HG03521 (cell line): ENCODE measurements at regions not wholly inside any gene's neighbourhood (a gene's known extent, or its start where the extent isn't known, plus 50 kb on each side); places are given as distances from the start of the nearest gene placed in this dataset.
"Not testable (repeated sequence)": the region's sequence is repeated elsewhere in the genome, so short reads cannot be mapped to it uniquely, and the experiment has no call there.

ENCODE experiments used
- ATAC-seq: cut with Tn5 transposase; IDR thresholded peaks from one replicate; pipeline ENCODE4 v1.9.1; 2021; ENCODE audit warnings: mild to moderate bottlenecking, moderate library complexity; ENCODE audit not compliant: unreplicated experiment

DNA sequence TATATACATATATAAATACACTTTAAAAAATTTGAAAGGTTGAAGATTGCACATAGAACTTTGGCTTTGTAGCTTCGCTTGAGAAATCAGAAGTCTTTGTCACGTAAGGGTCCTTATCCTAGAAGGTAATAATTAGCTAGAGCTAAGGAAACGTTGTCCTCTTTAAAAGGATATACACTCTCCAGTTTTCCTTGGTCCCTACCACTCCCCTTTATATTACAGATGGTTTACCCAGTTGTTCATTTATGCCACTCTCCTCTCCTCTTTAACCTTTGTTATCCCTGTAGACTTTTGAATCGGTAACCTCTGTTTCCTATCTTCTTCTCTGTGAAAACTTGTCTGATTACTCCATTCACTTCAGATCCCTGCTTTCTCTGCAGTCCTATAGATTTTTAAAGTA, 1101.0 kb upstream of the SEMA6A start:
- ATAC-seq, result no peak

DNA sequence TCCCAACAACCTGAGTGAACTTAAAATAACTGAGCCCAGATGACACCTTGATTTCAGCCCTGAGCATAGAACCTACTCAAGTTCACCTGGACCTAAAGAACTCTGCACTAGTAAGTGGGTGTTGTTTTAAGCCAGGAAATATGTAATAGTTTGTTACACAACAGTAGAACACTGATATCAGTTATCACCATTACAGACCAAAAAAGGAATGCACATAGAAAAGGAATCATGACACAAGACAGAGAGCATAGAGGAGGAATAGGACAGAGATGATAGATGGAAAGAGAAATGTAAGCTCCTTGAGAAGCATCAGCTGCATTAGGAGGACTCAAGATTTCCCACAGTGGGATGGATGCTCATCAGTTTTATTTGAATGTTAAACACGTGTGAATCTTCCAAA, 1096.9 kb upstream of the SEMA6A start:
- no peak for ATAC-seq

DNA sequence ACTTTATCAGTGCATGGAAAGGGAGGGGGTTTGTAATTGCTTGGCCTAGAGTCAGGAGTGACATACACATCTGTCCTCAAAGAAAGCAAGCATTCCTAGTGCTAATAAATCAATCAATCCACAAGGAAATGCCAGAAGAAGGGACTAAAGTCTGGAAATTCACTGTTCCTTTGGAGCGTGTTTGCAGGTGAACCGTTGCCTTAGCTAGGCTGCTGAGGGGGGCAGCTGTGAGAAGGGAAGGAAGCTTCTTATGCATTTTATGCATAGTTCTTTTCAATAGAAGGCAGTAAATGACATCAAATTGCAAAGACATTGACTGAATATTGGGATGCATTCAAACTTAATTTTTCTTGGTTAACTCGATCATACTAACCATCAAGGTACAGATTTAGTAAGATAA, 1092.5 kb upstream of the SEMA6A start:
- ATAC-seq, result no peak

DNA sequence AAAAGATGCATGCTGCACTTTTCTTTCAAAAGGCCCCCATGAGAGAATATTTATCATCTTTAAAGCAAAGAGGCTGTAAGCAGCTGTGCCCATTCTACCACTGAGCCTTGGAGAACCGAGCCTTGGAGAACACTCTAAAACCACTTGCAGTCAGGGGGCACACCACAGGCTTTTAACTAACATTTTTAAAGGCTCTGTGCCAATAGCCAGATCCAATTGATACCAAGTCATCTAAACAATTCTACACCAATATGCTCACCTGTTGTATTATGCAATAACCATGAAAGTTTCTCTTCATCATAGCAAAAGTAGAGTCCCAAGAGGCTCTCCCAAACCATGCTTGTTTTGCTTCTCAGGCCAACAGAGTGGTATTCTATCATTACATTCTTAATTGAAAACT, 1090.5 kb upstream of the SEMA6A start:
- ATAC-seq, result no peak

DNA sequence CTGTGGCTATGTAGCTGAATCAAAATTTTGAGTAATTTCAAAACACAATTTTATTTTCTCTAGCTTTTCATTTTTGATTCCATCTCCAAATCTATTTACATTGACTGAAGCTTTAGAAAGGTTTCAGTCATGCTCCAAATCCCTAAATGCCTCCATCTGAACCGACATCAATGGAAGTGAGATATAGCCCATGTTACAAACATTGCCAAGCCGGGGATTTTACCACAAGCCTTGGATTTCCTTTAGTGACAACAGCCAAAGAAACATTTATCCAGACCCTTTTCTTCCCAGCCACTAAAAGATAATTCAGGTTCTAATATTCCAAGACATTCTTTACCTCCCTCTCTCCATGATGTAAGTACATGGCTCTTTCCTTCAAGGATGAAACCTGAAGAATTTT, 1087.7 kb upstream of the SEMA6A start:
- ATAC-seq, result no peak

DNA sequence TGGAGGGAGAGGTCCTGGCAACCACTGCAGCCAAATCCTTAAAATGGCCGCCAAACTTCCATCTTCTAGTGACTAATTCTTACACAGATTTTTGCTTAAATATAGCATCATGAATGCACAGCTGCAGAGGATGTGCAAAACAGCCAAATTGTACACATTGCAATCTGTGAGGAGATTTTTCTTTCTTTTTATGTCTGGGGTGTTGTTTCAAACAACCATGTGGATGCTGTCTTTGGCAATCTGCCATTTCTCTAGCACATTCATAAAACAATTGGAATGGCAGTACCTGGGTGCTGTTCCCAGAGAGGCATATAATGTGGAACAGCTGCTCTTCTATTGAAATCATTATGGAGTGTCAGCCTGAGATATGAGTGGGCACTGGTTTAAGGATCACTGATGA, 1082.9 kb upstream of the SEMA6A start:
- no peak for ATAC-seq

DNA sequence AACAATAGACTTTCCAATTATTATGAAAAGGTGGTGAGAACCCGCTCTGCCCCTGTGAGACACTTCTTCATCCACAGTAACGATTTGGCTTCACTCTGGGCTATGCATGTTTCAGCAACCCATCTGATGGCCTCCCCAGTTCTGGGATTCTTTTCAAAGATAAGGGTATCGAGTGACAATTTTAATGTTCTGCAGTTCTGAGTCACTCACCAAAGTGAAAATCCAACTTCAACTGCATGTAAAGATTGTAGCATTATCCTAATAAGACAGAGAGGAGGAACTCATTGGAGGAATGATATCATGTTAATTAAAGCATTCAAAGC, 1078.3 kb upstream of the SEMA6A start:
- no peak for ATAC-seq

DNA sequence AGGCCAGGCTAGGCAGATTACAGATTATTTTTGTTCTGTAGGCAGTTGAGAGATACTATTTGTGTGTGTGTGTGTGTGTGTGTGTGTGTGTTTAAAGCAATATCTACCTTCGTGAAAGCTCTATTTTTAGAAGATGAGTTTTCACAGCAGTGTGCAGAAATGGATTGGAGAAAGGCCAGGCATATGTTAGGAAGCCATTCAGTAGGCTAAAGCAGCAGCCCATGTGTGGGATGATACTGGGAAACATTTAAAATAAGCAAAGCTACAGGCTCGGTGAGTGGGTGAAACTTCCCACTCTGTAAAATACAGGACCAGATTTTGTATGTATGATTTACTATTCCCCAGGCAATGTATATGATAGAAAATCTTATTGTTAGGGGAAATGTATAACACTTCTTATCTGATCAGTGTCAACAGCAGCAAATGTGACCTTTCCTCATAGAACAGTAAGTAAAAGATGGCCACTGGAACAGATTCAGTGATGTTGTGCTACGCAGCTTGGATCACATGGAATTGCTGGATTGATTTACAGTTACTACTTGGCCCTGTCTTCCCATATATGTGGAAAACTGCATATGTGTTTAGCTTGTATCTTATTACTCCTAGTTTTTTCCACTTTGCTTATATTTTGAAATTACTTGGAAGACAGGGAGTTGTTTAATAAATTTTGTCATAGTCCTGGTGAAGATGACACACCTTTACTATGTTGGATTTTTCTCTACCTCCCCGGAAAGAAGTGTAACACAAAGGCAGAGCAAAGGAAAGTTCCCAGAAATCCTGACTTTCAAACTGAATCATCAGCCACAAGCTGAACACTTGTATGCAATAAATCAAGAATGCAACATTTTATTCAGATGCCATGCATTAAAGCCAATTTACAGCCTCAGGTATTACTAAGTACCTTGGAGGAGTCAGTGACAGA, 1077.7 kb upstream of the SEMA6A start:
- ATAC-seq, result no peak

DNA sequence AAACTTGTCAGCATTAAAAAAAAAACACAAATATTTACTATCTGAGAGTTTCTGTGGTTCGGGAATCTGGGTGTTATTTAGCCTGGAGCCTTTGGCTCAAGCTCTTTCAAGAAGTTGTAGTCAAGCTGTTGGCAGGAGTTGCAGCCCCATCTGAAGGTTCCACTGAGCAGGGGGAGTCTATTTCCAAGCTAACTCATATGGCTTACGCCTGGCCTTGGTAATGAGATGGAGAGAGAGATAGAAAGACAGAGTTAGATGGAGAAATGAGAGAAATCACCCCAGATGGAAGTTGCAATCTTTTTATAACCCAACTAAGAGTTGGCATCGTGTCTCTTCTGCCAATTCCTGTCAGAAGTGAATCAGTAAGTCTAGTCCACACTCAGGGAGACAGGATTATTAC, 1075.2 kb upstream of the SEMA6A start:
- no peak for ATAC-seq

DNA sequence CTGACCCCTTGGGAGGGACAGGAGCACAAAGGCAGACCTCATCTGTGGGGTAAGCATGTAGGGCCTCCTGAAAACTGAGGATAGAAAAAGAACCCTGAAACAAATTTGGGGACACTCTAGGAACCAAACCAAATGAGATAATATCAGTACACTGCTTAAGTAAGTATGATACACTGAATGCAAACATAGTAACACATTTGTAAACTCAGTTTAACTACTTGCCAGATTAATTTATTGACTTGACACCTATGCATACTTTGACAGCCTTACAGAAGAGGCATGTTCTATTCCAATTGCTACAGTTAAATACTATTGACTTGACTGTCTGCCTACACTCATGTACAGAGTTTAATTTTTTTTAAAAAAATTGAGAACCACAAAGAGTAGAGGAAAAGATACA, 1070.8 kb upstream of the SEMA6A start:
- ATAC-seq, result no peak

DNA sequence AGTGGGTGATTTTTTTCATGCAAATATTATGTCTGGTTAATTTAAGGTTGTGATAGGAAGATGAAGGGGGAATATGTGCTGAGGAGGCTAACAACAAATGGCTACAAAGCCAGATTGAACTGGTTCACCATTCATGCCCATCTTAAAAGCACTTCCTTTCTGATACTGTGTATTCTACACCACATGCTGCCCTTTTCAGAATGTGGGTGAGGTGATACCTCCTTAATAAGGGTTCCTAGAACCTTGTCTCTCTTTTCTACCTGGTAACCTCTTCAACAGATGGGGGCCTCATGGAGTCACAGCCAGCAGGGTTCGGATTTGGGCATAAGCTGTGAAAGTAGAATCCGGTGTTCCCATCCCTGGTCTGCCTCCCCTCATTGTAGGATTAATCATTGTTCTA, 1064.0 kb upstream of the SEMA6A start:
- no peak for ATAC-seq

DNA sequence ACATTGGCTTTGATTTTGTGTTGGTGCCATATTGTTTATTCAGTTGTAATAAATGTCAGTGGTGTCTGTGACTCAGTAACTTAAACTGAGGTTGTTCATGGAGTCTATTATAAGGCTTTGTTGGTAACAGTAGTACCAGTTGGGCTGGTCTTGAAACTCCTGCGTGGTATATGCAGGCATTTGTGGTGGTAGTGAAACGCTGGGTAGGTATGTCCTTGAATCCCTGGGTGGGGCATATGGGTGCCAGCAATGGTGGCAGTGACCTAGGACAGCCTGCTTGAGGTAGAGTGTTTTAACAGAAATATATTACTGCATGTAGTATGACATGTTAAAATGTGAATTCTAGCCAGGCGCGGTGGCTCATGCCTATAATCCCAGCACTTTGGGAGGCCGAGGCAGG, 1058.5 kb upstream of the SEMA6A start:
- no peak for ATAC-seq

DNA sequence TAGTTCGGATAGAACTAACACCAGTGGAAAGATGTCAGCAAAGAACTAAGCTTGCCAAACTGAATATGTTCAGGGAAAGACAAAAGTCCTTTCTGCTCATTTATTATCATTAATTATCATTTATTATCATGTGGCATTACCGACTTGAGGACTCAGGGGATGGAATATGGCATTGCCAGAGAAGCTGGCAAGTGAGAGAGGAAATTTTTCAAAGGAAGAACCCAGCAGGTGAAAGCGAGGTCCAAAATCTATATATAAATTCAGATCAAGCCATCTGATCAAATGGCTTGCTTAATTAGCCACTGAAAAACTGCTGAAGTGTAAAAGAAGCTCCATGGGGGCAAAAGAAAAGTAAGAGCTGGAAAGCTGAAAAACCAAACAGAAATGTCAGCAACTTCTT, 1049.6 kb upstream of the SEMA6A start:
- ATAC-seq, result no peak

DNA sequence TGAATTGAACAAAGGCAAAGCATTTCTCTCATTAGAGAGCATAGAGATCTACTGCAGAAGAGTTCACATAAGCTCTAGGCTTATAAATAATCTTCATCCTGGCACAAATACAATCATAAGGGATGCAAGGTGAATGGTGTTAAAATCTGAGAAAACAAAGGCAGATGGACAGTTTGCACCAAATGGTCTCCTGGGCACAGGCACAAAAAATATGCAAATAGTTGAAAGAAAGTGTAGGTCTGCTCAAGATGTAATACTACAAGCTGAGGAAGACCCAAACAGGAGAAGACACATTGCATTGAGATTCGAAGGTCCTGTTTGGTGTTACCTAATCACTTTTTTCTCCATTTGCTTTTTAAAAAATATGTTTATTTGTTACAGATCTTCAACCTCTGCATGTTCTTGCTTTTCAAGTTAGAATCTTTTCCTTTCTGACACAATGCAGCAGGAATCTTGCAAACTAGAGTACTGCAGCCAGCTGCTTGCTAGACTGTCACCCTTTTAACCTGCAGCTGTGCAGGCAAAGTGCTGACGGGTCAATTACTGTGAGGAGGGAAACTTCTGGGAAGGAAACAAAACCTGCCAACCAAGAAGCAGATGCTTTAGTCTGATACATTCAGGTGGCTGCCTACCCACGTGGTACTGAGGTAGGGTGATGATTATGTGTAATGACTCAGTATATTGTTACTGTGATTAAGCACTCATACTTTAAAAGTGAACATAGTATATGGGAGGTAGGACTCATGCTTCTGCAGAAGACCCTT, 1048.6 kb upstream of the SEMA6A start:
- no peak for ATAC-seq

DNA sequence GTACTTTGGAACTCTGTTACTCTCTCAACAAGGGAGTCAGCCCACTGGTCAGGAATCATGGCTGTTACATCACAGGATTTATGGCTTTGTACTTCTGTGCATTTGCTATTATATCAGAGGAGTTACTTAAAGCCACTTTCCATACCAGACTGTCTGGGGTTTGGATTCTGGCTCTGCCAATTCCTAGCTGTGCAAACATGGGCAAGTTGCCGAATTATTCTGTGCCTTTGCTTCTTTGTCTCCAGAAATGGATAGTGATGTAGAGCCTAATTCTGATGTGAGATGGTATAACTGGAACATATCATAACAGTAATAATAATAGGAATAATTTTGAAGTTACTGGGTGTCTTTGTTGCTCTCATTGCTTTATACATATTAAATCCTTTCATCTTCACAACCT, 1047.3 kb upstream of the SEMA6A start:
- ATAC-seq, result no peak

DNA sequence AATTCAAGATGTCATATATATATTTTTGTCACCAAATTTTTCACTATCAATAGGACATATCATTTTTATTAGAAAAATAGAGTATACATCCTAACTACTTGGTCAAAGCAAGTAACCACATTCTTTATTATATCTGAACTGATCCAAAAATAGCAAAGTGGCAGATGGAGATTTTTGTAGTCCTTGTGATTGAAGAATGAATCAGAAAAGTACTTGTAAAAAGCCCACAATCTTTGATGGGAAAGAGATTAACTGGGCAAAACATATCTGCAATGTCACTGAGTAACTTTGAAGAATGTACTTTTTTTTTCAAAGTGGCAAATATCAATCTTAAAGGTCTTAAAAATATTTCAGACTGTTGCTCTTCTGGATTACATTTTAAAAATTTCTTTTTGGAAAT, 1040.6 kb upstream of the SEMA6A start:
- no peak for ATAC-seq

DNA sequence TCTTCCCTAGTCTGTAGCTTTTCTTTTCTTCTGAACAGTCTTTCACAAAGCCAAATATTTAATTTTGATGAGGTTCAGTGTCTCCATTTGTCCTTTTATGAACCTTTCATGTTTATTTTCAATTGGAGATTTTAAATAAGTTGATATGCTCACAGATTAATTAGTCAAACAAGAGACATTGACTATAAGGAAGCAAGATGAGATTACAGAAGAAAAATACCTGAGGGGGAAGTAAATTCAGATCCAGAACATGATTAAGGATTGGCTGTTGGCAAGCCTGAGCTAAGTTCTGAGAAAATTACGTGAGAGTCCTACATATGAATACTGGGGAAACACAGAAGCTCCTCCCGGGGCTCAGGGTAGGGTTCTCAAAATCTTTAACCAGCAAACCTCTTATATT, 1039.8 kb upstream of the SEMA6A start:
- no peak for ATAC-seq

DNA sequence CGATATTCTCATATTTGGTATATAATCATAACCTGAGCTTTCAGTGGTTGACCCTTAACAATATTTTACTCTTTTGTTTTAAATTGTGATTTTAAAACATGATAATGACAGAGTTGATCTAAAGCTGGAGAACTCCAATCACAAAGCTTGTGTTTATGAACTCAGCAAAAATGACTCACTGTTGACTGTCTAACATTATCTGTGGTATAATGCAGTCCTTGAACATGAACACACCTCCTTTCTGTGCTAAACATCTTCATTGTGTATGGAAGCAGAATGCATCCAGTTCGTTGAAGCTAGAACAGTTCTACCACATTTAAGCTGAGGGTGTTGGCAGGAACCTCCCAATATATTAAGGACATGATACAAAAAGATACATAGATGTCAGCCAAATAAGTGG, 1030.2 kb upstream of the SEMA6A start:
- no peak for ATAC-seq

DNA sequence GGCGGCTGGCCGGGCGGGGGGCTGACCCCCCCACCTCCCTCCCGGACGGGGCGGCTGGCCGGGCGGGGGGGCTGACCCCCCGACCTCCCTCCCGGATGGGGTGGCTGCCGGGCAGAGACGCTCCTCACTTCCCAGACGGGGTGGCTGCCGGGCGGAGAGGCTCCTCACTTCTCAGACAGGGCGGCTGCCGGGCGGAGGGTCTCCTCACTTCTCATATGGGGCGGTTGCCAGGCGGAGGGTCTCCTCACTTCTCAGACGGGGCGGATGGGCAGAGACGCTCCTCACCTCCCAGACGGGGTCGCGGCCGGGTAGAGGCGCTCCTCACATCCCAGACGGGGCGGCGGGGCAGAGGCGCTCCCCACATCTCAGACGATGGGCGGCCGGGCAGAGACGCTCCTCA, 1025.2 kb upstream of the SEMA6A start:
- ATAC-seq, result not testable (repeated sequence)

DNA sequence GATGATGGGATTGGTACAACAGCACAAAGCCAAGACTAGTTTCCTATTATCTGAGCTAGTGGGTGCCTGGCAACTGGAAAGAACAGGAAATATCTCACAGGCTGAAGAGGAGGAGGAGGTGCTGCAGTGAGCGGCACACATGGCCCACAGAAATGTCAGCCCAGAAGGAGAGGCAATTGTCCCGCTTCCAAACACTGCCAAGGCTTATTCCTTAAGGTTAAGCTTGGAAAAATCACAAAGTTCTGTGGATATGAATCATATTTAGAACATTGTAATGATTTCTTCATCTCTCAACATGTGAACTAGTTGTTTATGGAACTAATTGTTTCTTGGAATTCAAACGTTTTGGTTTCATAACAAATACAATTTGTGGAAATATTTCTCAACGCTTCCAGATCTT, 1019.5 kb upstream of the SEMA6A start:
- ATAC-seq, result no peak

DNA sequence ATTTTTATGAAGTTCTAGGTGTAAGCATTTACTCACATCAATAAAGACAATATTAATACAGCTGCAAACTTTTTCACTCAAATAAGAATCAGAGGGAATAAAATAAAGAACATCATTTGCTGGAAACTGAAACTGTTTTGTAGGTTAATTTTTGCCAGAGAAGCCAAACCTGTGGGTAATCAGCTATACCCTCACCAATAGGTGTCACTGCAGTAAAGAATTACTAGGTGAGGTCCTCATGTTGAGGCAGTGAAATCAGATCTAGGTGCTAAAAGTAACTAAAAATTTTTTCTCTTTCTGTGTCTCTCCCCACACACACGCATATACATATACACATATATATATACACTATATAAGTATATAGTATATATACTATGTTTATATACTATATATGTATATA, 1016.3 kb upstream of the SEMA6A start:
- peak; percentile 72 for ATAC-seq

DNA sequence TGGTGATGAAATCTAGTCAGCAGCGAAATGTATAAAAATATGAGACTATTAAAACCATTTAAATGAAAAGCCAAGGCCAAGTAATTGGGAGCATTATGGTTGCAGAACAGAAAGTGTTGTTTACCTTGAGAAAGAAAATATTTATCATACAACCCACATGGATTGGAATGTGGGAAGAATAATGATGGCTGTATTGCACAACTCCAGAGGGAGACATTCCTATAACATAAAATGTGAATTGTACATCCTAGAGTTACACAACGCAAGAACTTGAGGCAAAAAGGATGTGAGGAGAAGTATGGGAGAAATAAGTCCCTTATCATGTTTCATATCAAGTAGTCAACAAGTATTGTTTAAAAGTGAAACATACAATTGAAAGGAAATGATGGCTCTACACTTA, 1014.0 kb upstream of the SEMA6A start:
- no peak for ATAC-seq
